Gastroesophageal sphincter (tissue), 3 donors: ENCODE measurements at regions not wholly inside any gene's neighbourhood (a gene's known extent, or its start where the extent isn't known, plus 50 kb on each side); places are given as distances from the start of the nearest gene placed in this dataset.

Source experiments
- EP300 ChIP-seq: sonication (generic); formaldehyde crosslinking; IDR thresholded peaks from one replicate; pipeline ENCODE4 v1.6.1; 2017; ENCODE audit warnings: antibody characterized with exemption, mild to moderate bottlenecking
- POLR2AphosphoS5 ChIP-seq: sonication (generic); formaldehyde crosslinking; IDR thresholded peaks from one replicate; pipeline ENCODE4 v1.6.1; 2017; ENCODE audit warnings: antibody characterized with exemption
- TF ChIP-seq, protein P1 (sequence below), 4 experiments: fragments of 200-600 bp in 2 of 4; fragments of 450-650 bp in 2 of 4; sonication (generic) in 1 of 4; IDR thresholded peaks; one replicate each; pipeline ENCODE4 v1.5.1; 2017 to 2019; ENCODE audit warnings: antibody characterized with exemption in 4 of 4, mild to moderate bottlenecking in 2 of 4, moderate library complexity in 2 of 4

DNA sequence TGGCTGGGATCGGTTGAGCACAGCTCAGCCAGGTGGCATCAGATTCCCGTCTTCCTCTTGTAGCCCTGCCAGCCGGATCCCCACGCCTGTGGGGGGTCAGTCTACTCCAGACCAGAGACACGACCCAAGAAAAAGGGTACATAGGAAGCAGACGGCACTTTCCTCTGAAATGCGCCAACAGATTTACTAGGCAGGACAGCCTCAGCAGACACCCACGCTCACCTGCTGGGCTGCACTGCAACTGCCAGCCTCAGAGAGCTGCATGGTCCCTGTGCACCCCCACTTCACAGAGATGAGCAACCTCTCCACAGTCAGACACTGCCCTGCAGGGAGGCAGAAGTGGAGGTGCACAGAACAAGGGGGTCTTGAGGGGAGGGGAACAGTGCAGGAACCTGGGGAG, 75.7 kb upstream of the OTOS start:
- TF ChIP-seq, protein P1, sequence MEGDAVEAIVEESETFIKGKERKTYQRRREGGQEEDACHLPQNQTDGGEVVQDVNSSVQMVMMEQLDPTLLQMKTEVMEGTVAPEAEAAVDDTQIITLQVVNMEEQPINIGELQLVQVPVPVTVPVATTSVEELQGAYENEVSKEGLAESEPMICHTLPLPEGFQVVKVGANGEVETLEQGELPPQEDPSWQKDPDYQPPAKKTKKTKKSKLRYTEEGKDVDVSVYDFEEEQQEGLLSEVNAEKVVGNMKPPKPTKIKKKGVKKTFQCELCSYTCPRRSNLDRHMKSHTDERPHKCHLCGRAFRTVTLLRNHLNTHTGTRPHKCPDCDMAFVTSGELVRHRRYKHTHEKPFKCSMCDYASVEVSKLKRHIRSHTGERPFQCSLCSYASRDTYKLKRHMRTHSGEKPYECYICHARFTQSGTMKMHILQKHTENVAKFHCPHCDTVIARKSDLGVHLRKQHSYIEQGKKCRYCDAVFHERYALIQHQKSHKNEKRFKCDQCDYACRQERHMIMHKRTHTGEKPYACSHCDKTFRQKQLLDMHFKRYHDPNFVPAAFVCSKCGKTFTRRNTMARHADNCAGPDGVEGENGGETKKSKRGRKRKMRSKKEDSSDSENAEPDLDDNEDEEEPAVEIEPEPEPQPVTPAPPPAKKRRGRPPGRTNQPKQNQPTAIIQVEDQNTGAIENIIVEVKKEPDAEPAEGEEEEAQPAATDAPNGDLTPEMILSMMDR (IDR thresholded peaks at IDR 0.05): no peak
- TF ChIP-seq POLR2AphosphoS5: no peak
- no peak for TF ChIP-seq EP300
